ENCODE measurements at regions not wholly inside any gene's neighbourhood (a gene's known extent, or its start where the extent isn't known, plus 50 kb on each side); places are given as distances from the start of the nearest gene placed in this dataset.

DNA sequence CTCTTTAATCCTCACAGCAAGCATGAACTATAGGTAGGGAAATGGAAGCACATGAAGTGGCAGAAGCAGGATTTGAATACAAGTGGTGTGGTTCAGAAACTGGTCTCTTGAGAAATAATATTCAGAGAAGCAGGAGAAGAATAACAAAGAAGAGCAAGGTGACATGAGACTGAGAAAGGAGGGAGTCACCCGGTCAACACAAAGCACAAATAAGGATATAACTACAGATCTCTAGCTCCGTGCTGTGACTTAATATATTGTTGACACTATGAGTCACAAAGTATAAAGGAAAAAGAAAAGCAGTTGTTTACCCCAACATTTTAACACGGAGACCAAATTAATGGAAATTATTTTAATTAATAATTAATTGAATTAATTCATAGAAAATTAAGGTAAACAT, 204.5 kb downstream of the CPE start:
- in situ Hi-C loops (cut with MboI; ENCODE audit: low pct_ligation_motif_present in 1 of 4, low pct_unique_long_range_greater_than_20kb in 1 of 4, low sequenced_read_pairs in 3 of 4), result no loop called here

DNA sequence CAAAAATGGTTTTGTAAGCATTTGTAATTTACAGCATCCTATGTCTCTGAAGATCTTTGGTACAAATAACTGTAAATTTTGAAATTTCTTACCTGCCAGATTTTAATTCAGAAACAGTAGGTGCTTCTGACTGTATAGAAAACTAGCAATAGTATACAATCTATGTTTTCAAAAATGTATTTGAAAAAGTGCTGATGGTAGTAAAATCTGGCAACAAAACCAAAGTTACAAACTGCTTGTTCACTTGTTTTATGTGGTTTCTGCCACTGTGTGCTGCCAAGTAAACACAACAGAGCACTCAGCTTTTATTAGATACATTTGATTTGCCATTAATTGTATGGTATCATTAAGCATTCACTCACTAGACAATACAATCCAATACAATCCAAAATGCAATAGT, 206.1 kb downstream of the CPE start:
- Histone ChIP-seq H3K27me3 (no peaks in the 10 kb centered on the region), H3K4me1 (no peaks in the 10 kb centered on the region), H3K9me3 (no peaks in the 10 kb centered on the region), H3K27ac (no peak overlapping the region), H3K4me3 (no peak overlapping the region), H3K36me3 (no peaks in the 10 kb centered on the region)
- in situ Hi-C loops (cut with MboI; ENCODE audit: low pct_ligation_motif_present in 1 of 4, low pct_unique_long_range_greater_than_20kb in 1 of 4, low sequenced_read_pairs in 3 of 4) (no loop called here), intact Hi-C loops (cut with DNase I; ENCODE audit: low total_unique reads) (no loop called here)
- no peak for TF ChIP-seq EP300 (IDR thresholded peaks at IDR 0.05; ENCODE audit: low read depth)
- no peak for TF ChIP-seq POLR2AphosphoS5 (IDR thresholded peaks at IDR 0.05)
- TF ChIP-seq, protein P1, sequence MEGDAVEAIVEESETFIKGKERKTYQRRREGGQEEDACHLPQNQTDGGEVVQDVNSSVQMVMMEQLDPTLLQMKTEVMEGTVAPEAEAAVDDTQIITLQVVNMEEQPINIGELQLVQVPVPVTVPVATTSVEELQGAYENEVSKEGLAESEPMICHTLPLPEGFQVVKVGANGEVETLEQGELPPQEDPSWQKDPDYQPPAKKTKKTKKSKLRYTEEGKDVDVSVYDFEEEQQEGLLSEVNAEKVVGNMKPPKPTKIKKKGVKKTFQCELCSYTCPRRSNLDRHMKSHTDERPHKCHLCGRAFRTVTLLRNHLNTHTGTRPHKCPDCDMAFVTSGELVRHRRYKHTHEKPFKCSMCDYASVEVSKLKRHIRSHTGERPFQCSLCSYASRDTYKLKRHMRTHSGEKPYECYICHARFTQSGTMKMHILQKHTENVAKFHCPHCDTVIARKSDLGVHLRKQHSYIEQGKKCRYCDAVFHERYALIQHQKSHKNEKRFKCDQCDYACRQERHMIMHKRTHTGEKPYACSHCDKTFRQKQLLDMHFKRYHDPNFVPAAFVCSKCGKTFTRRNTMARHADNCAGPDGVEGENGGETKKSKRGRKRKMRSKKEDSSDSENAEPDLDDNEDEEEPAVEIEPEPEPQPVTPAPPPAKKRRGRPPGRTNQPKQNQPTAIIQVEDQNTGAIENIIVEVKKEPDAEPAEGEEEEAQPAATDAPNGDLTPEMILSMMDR (IDR thresholded peaks at IDR 0.05), result no peak
- no peak for DNase-seq

More for the DNA sequence above, 204.5 kb downstream of the CPE start:
- Histone ChIP-seq H3K27ac (no peak overlapping the region), H3K4me3 (no peak overlapping the region), H3K36me3 (no peaks in the 10 kb centered on the region), H3K4me1 (no peaks in the 10 kb centered on the region), H3K27me3 (no peaks in the 10 kb centered on the region), H3K9me3 (no peaks in the 10 kb centered on the region)
- intact Hi-C loops (cut with DNase I; ENCODE audit: low total_unique reads), result no loop called here
- TF ChIP-seq, protein P1 (IDR thresholded peaks at IDR 0.05), result no peak
- TF ChIP-seq EP300 (IDR thresholded peaks at IDR 0.05; ENCODE audit: low read depth) (no peak), POLR2A (IDR thresholded peaks at IDR 0.05) (no peak), POLR2AphosphoS5 (IDR thresholded peaks at IDR 0.05) (no peak)
- no peak for DNase-seq
- WGBS, 2 donors (ENCODE audit: low coverage in 1 of 2), result 82 to 83% methylated on average over 3 of the region's 3 CpGs

DNA sequence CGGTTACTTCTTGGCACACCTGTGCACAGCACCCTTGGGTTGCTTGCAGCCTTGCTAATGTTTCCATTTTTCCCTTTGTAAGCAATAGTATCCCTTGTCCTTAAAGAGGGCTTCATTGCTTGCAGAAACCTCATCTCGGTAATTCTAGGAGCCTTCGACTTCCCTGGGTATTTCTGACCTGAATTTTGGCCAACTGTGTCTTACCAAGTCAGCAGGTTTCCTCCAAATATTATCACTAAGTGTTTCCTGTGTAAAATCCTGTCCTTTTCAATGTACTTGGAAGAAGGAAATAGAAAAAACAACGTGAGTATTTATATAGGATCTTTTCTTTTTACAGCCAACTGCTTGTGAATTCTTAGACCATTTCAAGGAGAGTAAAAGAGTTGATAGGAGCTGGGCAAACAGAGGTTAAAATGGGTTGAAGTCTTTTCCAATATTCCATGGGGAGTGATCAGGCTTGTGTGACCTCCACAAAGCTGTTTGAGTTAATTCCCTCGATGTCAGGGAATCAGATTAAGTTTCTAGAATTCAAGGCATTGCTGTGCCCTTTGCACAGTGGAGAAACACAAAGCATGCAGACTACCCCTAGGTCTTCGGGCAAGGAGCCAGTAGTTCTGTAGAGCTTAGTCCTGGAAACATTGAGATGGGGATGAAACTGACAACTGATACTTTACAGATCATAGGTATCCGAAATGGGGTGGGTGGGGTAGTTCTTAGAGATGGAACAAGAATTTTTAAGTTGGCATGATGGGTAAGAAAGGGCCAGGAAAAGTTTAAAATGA, 209.9 kb downstream of the CPE start:
- TF ChIP-seq POLR2A (IDR thresholded peaks at IDR 0.05) (no peak), EP300 (IDR thresholded peaks at IDR 0.05; ENCODE audit: low read depth) (no peak), POLR2AphosphoS5 (IDR thresholded peaks at IDR 0.05) (no peak)
- TF ChIP-seq, protein P1 (IDR thresholded peaks at IDR 0.05), result no peak
- Histone ChIP-seq H3K4me3 (no peak overlapping the region), H3K36me3 (no peaks in the 10 kb centered on the region), H3K9me3 (no peaks in the 10 kb centered on the region), H3K27me3 (no peaks in the 10 kb centered on the region), H3K27ac (no peak overlapping the region), H3K4me1 (no peaks in the 10 kb centered on the region)
- in situ Hi-C loops (cut with MboI; ENCODE audit: low pct_ligation_motif_present in 1 of 4, low pct_unique_long_range_greater_than_20kb in 1 of 4, low sequenced_read_pairs in 3 of 4) (no loop called here), intact Hi-C loops (cut with DNase I; ENCODE audit: low total_unique reads) (no loop called here)
- no peak for DNase-seq
- 54 to 58% methylated on average over 6 to 7 of the region's 7 CpGs for WGBS, 2 donors (ENCODE audit: low coverage in 1 of 2)

DNA sequence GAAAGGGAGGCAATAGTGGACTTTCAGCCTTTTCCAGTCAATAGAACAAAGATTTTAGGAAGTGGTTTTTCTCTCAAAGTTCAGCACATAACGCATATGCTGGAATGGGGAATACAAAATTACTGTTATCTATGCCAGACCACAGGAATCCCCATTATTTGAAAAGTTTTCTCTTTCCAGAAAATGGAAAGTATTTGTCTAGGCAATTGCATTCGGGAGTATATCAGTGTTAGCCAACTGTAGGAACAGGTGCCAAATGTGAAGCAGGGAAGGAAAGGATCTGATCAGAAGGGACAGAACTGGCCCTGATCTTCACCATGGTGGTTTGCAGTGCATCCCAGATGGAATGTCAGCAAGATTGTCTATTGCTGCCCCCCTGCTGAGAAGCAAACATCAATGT, 213.6 kb downstream of the CPE start:
- TF ChIP-seq, protein P1 (IDR thresholded peaks at IDR 0.05), result no peak
- TF ChIP-seq POLR2AphosphoS5 (IDR thresholded peaks at IDR 0.05) (no peak), EP300 (IDR thresholded peaks at IDR 0.05; ENCODE audit: low read depth) (no peak), POLR2A (IDR thresholded peaks at IDR 0.05) (no peak)
- H3K27me3 ChIP-seq, result no peaks in the 10 kb centered on the region
- no peak for DNase-seq
- H3K27ac ChIP-seq, result no peak overlapping the region
- no peaks in the 10 kb centered on the region for H3K9me3 ChIP-seq
- 58 to 73% methylated on average over 1 to 2 of the region's 2 CpGs for WGBS, 2 donors (ENCODE audit: low coverage in 1 of 2)
- no peaks in the 10 kb centered on the region for H3K4me1 ChIP-seq
- in situ Hi-C loops (cut with MboI; ENCODE audit: low pct_ligation_motif_present in 1 of 4, low pct_unique_long_range_greater_than_20kb in 1 of 4, low sequenced_read_pairs in 3 of 4), result no loop called here
- H3K4me3 ChIP-seq, result no peak overlapping the region
- no peaks in the 10 kb centered on the region for H3K36me3 ChIP-seq
- intact Hi-C loops (cut with DNase I; ENCODE audit: low total_unique reads), result no loop called here

All from transverse colon (tissue), 4 donors.